ENCODE measurements at regions not wholly inside any gene's neighbourhood (a gene's known extent, or its start where the extent isn't known, plus 50 kb on each side); places are given as distances from the start of the nearest gene placed in this dataset.

GRCh38 chr11:24375351-24375750 lies 121.5 kb upstream of the LUZP2 start:
- TF ChIP-seq CTCF (IDR thresholded peaks at IDR 0.05; ENCODE audit: insufficient read depth in 1 of 2, low read depth in 1 of 2, low read length in 1 of 2, severe bottlenecking in 1 of 2, unreplicated experiment in 1 of 2) = no peak
- CTCF ChIA-PET = no interaction called here
- DNase-seq = no peak
- POLR2A ChIA-PET = no interaction called here
- Histone ChIP-seq H3K36me3 (ENCODE audit: control insufficient read depth, insufficient read depth, low read length) (no peaks in the 10 kb centered on the region), H3K4me1 (no peaks in the 10 kb centered on the region), H3K4me3 (ENCODE audit: low read depth, low read length) (no peak overlapping the region), H3K27me3 (replicated peaks; ENCODE audit: control insufficient read depth, insufficient read depth, low read length) (no peaks in the 10 kb centered on the region), H3K9me3 (no peaks in the 10 kb centered on the region)
- Mint-ChIP-seq H3K9me3 (ENCODE audit: unreplicated experiment) (no peaks in the 10 kb centered on the region), H3K4me3 (ENCODE audit: unreplicated experiment) (no peak overlapping the region), H3K27me3 (ENCODE audit: insufficient read depth, unreplicated experiment) (peaks cover 2% of the 10 kb centered on the region), H3K4me1 (ENCODE audit: low read depth, unreplicated experiment) (no peaks in the 10 kb centered on the region), H3K36me3 (ENCODE audit: insufficient read depth, unreplicated experiment) (no peaks in the 10 kb centered on the region), H3K27ac (ENCODE audit: unreplicated experiment) (no peak overlapping the region)
- intact Hi-C loops (cut with micrococcal nuclease; ENCODE audit: unreplicated experiment) = no loop called here
- no TSS peak for BruUV-seq (replicated peaks)

GRCh38 chr11:24375931-24376330 lies 120.9 kb upstream of the LUZP2 start:
- no peak for TF ChIP-seq CTCF (IDR thresholded peaks at IDR 0.05; ENCODE audit: insufficient read depth in 1 of 2, low read depth in 1 of 2, low read length in 1 of 2, severe bottlenecking in 1 of 2, unreplicated experiment in 1 of 2)

GRCh38 chr11:24383137-24383536 lies 113.7 kb upstream of the LUZP2 start:
- no peaks in the 10 kb centered on the region for H3K9me3 ChIP-seq
- Mint-ChIP-seq H3K9me3 (ENCODE audit: unreplicated experiment) (no peaks in the 10 kb centered on the region), H3K4me3 (ENCODE audit: unreplicated experiment) (no peak overlapping the region), H3K27ac (ENCODE audit: unreplicated experiment) (no peak overlapping the region), H3K4me1 (ENCODE audit: low read depth, unreplicated experiment) (no peaks in the 10 kb centered on the region), H3K36me3 (ENCODE audit: insufficient read depth, unreplicated experiment) (no peaks in the 10 kb centered on the region), H3K27me3 (ENCODE audit: insufficient read depth, unreplicated experiment) (peaks cover 2% of the 10 kb centered on the region)
- H3K27me3 ChIP-seq (replicated peaks; ENCODE audit: control insufficient read depth, insufficient read depth, low read length) = no peaks in the 10 kb centered on the region
- TF ChIP-seq CTCF (IDR thresholded peaks at IDR 0.05; ENCODE audit: insufficient read depth in 1 of 2, low read depth in 1 of 2, low read length in 1 of 2, severe bottlenecking in 1 of 2, unreplicated experiment in 1 of 2) = no peak
- CTCF ChIA-PET = no interaction called here
- POLR2A ChIA-PET = no interaction called here
- H3K4me3 ChIP-seq (ENCODE audit: low read depth, low read length) = no peak overlapping the region
- intact Hi-C loops (cut with micrococcal nuclease; ENCODE audit: unreplicated experiment) = no loop called here
- no peaks in the 10 kb centered on the region for H3K36me3 ChIP-seq (ENCODE audit: control insufficient read depth, insufficient read depth, low read length)
- DNase-seq = no peak
- H3K4me1 ChIP-seq = no peaks in the 10 kb centered on the region
- BruUV-seq (replicated peaks) = no TSS peak

More at GRCh38 chr11:24375931-24376330, 120.9 kb upstream of the LUZP2 start:
- Histone ChIP-seq H3K4me1 (no peaks in the 10 kb centered on the region), H3K9me3 (no peaks in the 10 kb centered on the region), H3K27me3 (replicated peaks; ENCODE audit: control insufficient read depth, insufficient read depth, low read length) (no peaks in the 10 kb centered on the region), H3K36me3 (ENCODE audit: control insufficient read depth, insufficient read depth, low read length) (no peaks in the 10 kb centered on the region), H3K4me3 (ENCODE audit: low read depth, low read length) (no peak overlapping the region)
- no peaks in the 10 kb centered on the region for H3K36me3 Mint-ChIP-seq (ENCODE audit: insufficient read depth, unreplicated experiment)
- no peak overlapping the region for H3K4me3 Mint-ChIP-seq (ENCODE audit: unreplicated experiment)
- intact Hi-C loops (cut with micrococcal nuclease; ENCODE audit: unreplicated experiment) = no loop called here
- CTCF ChIA-PET = no interaction called here
- DNase-seq = no peak
- peaks cover 2% of the 10 kb centered on the region for H3K27me3 Mint-ChIP-seq (ENCODE audit: insufficient read depth, unreplicated experiment)
- no peak overlapping the region for H3K27ac Mint-ChIP-seq (ENCODE audit: unreplicated experiment)
- POLR2A ChIA-PET = no interaction called here
- no TSS peak for BruUV-seq (replicated peaks)
- no peaks in the 10 kb centered on the region for H3K9me3 Mint-ChIP-seq (ENCODE audit: unreplicated experiment)
- H3K4me1 Mint-ChIP-seq (ENCODE audit: low read depth, unreplicated experiment) = no peaks in the 10 kb centered on the region
